CD4-positive, alpha-beta T cell treated with Interleukin-6 at 100 ng/mL for 8 hours (primary cell): ENCODE measurements at regions not wholly inside any gene's neighbourhood (a gene's known extent, or its start where the extent isn't known, plus 50 kb on each side); places are given as distances from the start of the nearest gene placed in this dataset.
A peak's percentile ranks its signal among the peaks of the same experiment; 100 is the strongest.
"Not testable (repeated sequence)": the region's sequence is repeated elsewhere in the genome, so short reads cannot be mapped to it uniquely, and the experiment has no call there.

Experiments used
- DNase-seq: peaks from one replicate; pipeline ENCODE4 v3.0.0-alpha.2; 2020; ENCODE audit warnings: mixed read lengths, low spot score

GRCh38 chr9:81002906-81003305 lies 686.4 kb downstream of the TLE1 start:
- no peak for DNase-seq

- peak; percentile 1 for DNase-seq
Measured at GRCh38 chr9:81002242-81002641, 687.1 kb downstream of the TLE1 start.

GRCh38 chr9:80995759-80996158 lies 693.6 kb downstream of the TLE1 start:
- DNase-seq = no peak

GRCh38 chr9:80994892-80995291 lies 694.5 kb downstream of the TLE1 start:
- no peak for DNase-seq

- DNase-seq = not testable (repeated sequence)
Measured at GRCh38 chr9:80985595-80985994, 703.8 kb downstream of the TLE1 start.

- no peak for DNase-seq
Measured at GRCh38 chr9:80976403-80976802, 712.9 kb downstream of the TLE1 start.

GRCh38 chr9:80970377-80970776 lies 719.0 kb downstream of the TLE1 start:
- not testable (repeated sequence) for DNase-seq

- DNase-seq = no peak
Measured at GRCh38 chr9:80968611-80969010, 720.7 kb downstream of the TLE1 start.

- no peak for DNase-seq
Measured at GRCh38 chr9:80964914-80965313, 724.4 kb downstream of the TLE1 start.

- DNase-seq = no peak
Measured at GRCh38 chr9:80964374-80964773, 725.0 kb downstream of the TLE1 start.

- DNase-seq = no peak
Measured at GRCh38 chr9:80957801-80958200, 731.5 kb downstream of the TLE1 start.

- DNase-seq = no peak
Measured at GRCh38 chr9:80954521-80954920, 734.8 kb downstream of the TLE1 start.

- DNase-seq = no peak
Measured at GRCh38 chr9:80952363-80952922, 736.9 kb downstream of the TLE1 start.

GRCh38 chr9:80951675-80952074 lies 737.7 kb downstream of the TLE1 start:
- DNase-seq = no peak

GRCh38 chr9:80948876-80949275 lies 740.5 kb downstream of the TLE1 start:
- DNase-seq = no peak

- DNase-seq = no peak
Measured at GRCh38 chr9:80948066-80948465, 741.3 kb downstream of the TLE1 start.

GRCh38 chr9:80946496-80947170 lies 742.7 kb downstream of the TLE1 start:
- no peak for DNase-seq

GRCh38 chr9:80945436-80945835 lies 743.9 kb downstream of the TLE1 start:
- no peak for DNase-seq

- DNase-seq = no peak
Measured at GRCh38 chr9:80937645-80938044, 751.7 kb downstream of the TLE1 start.

- no peak for DNase-seq
Measured at GRCh38 chr9:80934095-80934494, 755.3 kb downstream of the TLE1 start.

GRCh38 chr9:80932947-80933780 lies 756.2 kb downstream of the TLE1 start:
- no peak for DNase-seq

- DNase-seq = no peak
Measured at GRCh38 chr9:80932181-80932580, 757.2 kb downstream of the TLE1 start.

- DNase-seq = no peak
Measured at GRCh38 chr9:80931163-80931562, 758.2 kb downstream of the TLE1 start.
